Omental fat pad (tissue), 3 donors: ENCODE measurements at regions not wholly inside any gene's neighbourhood (a gene's known extent, or its start where the extent isn't known, plus 50 kb on each side); places are given as distances from the start of the nearest gene placed in this dataset.

Source experiments
- ATAC-seq: fragments of 150-250 bp; one replicate; pipeline ENCODE4 v1.9.1; 2016; ENCODE audit warnings: mild to moderate bottlenecking, moderate library complexity; ENCODE audit not compliant: low FRiP score
- DNase-seq: peaks from one replicate; pipeline ENCODE4 v3.0.0-alpha.2; 2019; ENCODE audit warnings: low spot score
- TF ChIP-seq, protein P1 (sequence below), 3 donors: fragments of 450-650 bp; IDR thresholded peaks; one replicate each; pipeline ENCODE4 v1.5.1; 2016 to 2017; ENCODE audit warnings: antibody characterized with exemption in 3 of 3, mild to moderate bottlenecking in 3 of 3, moderate library complexity in 2 of 3

DNA sequence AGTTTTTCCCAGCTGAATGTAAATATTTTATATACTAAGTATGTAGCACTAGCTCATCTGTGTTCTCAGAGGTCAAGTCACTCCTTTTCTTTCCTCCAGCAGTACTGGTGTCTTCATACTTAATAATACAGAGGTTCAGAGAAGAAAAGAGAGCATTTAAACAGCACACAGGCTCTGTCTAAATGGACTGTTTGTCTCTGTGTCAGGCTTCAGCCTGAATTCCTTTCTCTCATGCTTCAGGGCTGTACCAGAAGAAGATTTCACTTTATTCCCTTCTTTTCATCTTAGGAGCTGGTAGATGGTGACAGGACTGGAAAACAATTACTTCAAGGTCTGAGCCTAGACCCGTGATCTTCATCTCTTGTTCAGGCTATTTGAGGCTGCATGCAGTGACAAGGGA is 51.4 kb upstream of the LYZL2 start:
- ATAC-seq = no peak
- no peak for DNase-seq
- TF ChIP-seq, protein P1, sequence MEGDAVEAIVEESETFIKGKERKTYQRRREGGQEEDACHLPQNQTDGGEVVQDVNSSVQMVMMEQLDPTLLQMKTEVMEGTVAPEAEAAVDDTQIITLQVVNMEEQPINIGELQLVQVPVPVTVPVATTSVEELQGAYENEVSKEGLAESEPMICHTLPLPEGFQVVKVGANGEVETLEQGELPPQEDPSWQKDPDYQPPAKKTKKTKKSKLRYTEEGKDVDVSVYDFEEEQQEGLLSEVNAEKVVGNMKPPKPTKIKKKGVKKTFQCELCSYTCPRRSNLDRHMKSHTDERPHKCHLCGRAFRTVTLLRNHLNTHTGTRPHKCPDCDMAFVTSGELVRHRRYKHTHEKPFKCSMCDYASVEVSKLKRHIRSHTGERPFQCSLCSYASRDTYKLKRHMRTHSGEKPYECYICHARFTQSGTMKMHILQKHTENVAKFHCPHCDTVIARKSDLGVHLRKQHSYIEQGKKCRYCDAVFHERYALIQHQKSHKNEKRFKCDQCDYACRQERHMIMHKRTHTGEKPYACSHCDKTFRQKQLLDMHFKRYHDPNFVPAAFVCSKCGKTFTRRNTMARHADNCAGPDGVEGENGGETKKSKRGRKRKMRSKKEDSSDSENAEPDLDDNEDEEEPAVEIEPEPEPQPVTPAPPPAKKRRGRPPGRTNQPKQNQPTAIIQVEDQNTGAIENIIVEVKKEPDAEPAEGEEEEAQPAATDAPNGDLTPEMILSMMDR (IDR thresholded peaks at IDR 0.05) = no peak
